ENCODE measurements at regions not wholly inside any gene's neighbourhood (a gene's known extent, or its start where the extent isn't known, plus 50 kb on each side); places are given as distances from the start of the nearest gene placed in this dataset.
"Not testable (repeated sequence)": the region's sequence is repeated elsewhere in the genome, so short reads cannot be mapped to it uniquely, and the experiment has no call there.

- FAIRE-seq, result no peak
- no peak for DNase-seq (ENCODE audit: insufficient read length, low spot score)
- no peak for TF ChIP-seq CTCF (IDR thresholded peaks at IDR 0.05; ENCODE audit: insufficient read depth, missing control alignments)
Measured at GRCh38 chr5:40124367-40124766, 555.3 kb upstream of the PTGER4 start.

DNA sequence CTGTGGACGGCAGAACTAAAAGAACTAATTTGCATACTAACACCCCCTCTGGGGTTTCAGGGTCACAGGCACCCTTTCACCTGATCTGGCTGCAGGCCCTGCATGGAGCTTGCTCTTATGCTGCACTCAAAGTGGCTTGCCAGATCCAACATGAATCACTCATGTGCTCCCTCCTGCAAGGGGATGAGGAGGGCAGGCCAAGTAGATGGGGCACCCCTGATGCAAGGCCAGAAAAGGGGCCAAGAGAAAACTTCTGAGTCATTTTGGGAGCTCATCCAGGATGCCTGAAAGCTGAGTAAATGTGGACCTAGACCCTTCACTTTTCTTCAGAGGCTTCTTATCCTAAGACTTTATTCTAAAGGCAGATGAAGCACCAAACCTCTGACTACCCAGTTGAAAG is 558.5 kb upstream of the PTGER4 start:
- no peak for TF ChIP-seq CTCF (IDR thresholded peaks at IDR 0.05; ENCODE audit: insufficient read depth, missing control alignments)
- FAIRE-seq (no peak), DNase-seq (ENCODE audit: insufficient read length, low spot score) (no peak)

DNA sequence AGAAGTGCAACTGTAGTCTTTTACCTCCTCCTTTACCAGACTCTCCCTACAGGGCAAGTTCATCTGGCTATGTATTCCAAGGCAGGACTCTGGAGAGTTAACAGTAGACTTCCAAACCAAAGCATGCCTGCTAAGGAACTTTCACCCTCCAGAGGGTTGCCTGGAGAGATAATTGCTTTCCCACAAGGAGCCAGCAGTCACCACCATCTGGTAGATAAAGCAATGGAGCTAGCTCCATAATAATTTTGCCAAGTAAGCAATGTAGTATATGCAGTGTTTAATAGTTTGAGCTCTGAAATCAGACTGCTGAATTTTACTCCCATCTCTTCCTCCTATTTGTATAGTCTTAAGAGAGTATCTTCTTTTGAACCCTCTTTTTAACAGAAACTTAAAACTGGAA is 566.8 kb upstream of the PTGER4 start:
- FAIRE-seq (no peak), DNase-seq (ENCODE audit: insufficient read length, low spot score) (no peak)
- no peak for TF ChIP-seq CTCF (IDR thresholded peaks at IDR 0.05; ENCODE audit: insufficient read depth, missing control alignments)

DNA sequence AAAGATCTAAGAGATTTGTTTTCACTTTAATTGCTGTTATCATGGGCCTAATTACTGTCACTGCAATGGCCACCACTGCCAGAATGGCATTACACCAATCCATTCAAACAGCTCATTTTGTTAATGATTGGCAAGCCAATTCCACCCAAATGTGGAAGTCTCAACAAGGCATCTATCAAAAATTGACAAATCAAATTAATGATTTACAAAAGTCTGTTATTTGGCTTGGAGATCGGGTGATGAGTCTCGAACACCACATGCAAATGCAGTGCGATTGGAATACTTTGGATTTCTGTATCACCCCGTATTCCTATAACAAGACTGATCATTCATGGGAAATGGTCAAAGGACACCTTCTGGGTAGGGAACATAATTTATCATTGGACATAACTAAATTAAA is 568.7 kb upstream of the PTGER4 start:
- not testable (repeated sequence) for FAIRE-seq; DNase-seq (ENCODE audit: insufficient read length, low spot score)

GRCh38 chr5:40108764-40109390 is 570.8 kb upstream of the PTGER4 start:
- FAIRE-seq; DNase-seq (ENCODE audit: insufficient read length, low spot score): not testable (repeated sequence)

DNA sequence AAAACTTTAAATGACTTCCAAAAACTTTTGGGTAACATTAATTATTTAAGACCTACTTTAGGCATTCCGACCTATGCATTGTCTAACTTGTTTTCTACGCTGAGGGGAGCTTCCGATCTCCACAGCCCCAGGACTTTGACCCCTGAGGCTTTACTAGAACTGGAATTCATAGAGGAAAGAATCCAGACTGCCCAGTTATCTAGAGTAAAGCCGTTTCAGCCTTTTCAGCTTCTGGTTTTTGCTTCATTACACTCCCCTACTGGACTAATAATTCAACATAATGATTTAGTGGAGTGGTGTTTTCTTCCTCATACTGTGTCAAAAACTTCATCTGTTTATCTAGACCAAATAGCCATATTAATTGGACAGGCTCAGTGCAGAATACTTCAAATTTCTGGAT is 571.9 kb upstream of the PTGER4 start:
- not testable (repeated sequence) for DNase-seq (ENCODE audit: insufficient read length, low spot score); FAIRE-seq

- no peak for TF ChIP-seq CTCF (IDR thresholded peaks at IDR 0.05; ENCODE audit: insufficient read depth, missing control alignments)
- DNase-seq (ENCODE audit: insufficient read length, low spot score) (no peak), FAIRE-seq (no peak)
Measured at GRCh38 chr5:40106847-40107246, 572.9 kb upstream of the PTGER4 start.

- FAIRE-seq (no peak), DNase-seq (ENCODE audit: insufficient read length, low spot score) (no peak)
- TF ChIP-seq CTCF (IDR thresholded peaks at IDR 0.05; ENCODE audit: insufficient read depth, missing control alignments), result no peak
Measured at GRCh38 chr5:40098313-40098712, 581.4 kb upstream of the PTGER4 start.

DNA sequence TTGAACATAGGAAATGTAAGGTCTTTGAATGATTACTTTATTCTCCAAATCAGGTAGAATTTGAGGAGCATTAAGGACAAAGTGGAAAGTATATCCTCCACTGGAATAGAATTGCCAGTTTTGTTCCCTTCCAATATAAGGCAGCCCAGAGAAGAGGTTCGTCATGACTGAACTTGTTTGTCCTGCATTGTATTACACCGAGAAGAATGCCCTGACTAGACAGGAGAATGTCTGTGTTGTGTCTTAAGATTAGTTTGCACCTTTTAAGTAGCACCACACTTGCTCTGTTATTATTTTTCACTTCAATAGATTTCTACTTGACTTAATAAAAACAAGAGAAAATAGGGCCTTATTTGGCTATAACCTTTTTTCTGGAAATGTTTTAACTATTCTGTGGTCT is 586.2 kb upstream of the PTGER4 start:
- no peak for TF ChIP-seq CTCF (IDR thresholded peaks at IDR 0.05; ENCODE audit: insufficient read depth, missing control alignments)
- DNase-seq (ENCODE audit: insufficient read length, low spot score), result no peak
- FAIRE-seq, result no peak
